HG02642 (cell line): ENCODE measurements at regions not wholly inside any gene's neighbourhood (a gene's known extent, or its start where the extent isn't known, plus 50 kb on each side); places are given as distances from the start of the nearest gene placed in this dataset.

Experiments
- ATAC-seq: cut with Tn5 transposase; IDR thresholded peaks from one replicate; pipeline ENCODE4 v1.9.1; 2021; ENCODE audit warnings: mild to moderate bottlenecking; ENCODE audit not compliant: unreplicated experiment, poor library complexity

GRCh38 chr11:79894111-79894510 is 453.3 kb upstream of the TENM4 start:
- ATAC-seq: no peak

- ATAC-seq: no peak
These were observed 449.4 kb upstream of the TENM4 start for GRCh38 chr11:79890272-79890671.

- no peak for ATAC-seq
These were observed 424.1 kb upstream of the TENM4 start for GRCh38 chr11:79864882-79865281.

GRCh38 chr11:79860336-79860735 is 419.5 kb upstream of the TENM4 start:
- ATAC-seq: no peak

- ATAC-seq: no peak
These were observed 416.8 kb upstream of the TENM4 start for GRCh38 chr11:79857377-79858214.

GRCh38 chr11:79852176-79852575 is 411.3 kb upstream of the TENM4 start:
- ATAC-seq: no peak

GRCh38 chr11:79845002-79845709 is 404.3 kb upstream of the TENM4 start:
- no peak for ATAC-seq

GRCh38 chr11:79834015-79834414 is 393.2 kb upstream of the TENM4 start:
- ATAC-seq: no peak

GRCh38 chr11:79830446-79830845 is 389.6 kb upstream of the TENM4 start:
- no peak for ATAC-seq

- ATAC-seq: no peak
These were observed 389.1 kb upstream of the TENM4 start for GRCh38 chr11:79829891-79830290.

- ATAC-seq: no peak
These were observed 381.9 kb upstream of the TENM4 start for GRCh38 chr11:79822766-79823165.

- no peak for ATAC-seq
These were observed 372.7 kb upstream of the TENM4 start for GRCh38 chr11:79813551-79813950.

GRCh38 chr11:79809487-79809886 is 368.7 kb upstream of the TENM4 start:
- ATAC-seq: no peak

- no peak for ATAC-seq
These were observed 366.7 kb upstream of the TENM4 start for GRCh38 chr11:79807506-79807905.

- no peak for ATAC-seq
These were observed 355.9 kb upstream of the TENM4 start for GRCh38 chr11:79796704-79797103.

GRCh38 chr11:79794484-79795393 is 353.9 kb upstream of the TENM4 start:
- no peak for ATAC-seq

GRCh38 chr11:79794057-79794456 is 353.2 kb upstream of the TENM4 start:
- ATAC-seq: no peak

GRCh38 chr11:79786961-79787360 is 346.1 kb upstream of the TENM4 start:
- ATAC-seq: no peak

- ATAC-seq: no peak
These were observed 343.0 kb upstream of the TENM4 start for GRCh38 chr11:79783833-79784232.

- no peak for ATAC-seq
These were observed 327.5 kb upstream of the TENM4 start for GRCh38 chr11:79768343-79768742.
